HG02642 (cell line): ENCODE measurements at regions not wholly inside any gene's neighbourhood (a gene's known extent, or its start where the extent isn't known, plus 50 kb on each side); places are given as distances from the start of the nearest gene placed in this dataset.

Source experiments
- ATAC-seq: cut with Tn5 transposase; IDR thresholded peaks from one replicate; pipeline ENCODE4 v1.9.1; 2021; ENCODE audit warnings: mild to moderate bottlenecking; ENCODE audit not compliant: unreplicated experiment, poor library complexity

GRCh38 chr16:59719121-59719520 lies 985.0 kb upstream of the GOT2 start:
- no peak for ATAC-seq

GRCh38 chr16:59707436-59708226 lies 973.5 kb upstream of the GOT2 start:
- ATAC-seq = no peak

- ATAC-seq = no peak
Observed at GRCh38 chr16:59701963-59702930, 968.1 kb upstream of the GOT2 start.

DNA sequence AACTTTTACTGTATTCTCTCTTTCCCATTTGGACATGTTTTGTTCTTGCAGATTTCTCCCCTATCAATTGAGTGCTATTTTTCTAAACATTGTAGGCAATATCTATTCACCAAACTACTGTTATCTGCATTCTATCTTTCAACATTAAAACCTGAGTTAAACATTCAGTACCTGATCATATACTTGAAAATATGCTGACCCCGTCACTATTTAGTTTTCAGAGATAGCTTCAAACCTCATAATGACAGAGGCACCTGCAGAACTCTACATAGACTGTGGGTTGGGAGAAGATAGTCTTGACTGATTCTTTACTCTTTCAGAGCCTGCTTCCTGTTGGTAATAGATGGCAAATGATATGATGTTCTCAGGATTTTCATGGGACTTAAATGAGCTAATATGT lies 965.7 kb upstream of the GOT2 start:
- ATAC-seq = no peak

DNA sequence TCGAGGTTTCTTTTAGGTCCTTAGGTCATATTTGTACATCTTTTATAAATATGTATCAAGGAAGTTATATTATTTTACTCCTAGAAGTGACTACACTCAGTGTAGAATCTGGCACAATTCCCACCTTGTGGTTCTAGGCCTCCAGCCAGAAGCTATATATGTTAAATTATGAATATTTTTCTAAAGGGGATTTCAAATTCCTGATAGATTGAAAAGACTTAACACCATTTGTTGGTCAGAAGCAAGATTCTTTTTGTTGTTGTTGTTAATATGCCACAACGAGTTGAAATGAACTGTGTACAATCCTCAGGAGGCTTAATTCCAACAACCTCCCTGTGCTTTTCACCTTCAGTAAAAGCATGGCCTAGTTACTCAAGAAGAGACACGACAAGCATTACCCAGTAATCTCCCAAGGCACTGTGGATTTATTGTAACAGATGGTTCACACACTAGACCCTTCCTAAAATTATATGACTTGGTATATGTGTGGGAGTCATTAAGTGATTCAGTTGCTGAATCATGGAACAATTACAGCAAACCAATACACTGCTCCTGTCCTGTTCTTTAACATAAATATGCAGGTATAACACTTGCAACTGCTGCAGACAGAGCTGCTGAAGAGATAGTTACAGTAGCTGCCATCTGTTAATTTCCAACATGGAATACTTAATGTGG lies 964.4 kb upstream of the GOT2 start:
- ATAC-seq = no peak

- ATAC-seq = no peak
Observed at GRCh38 chr16:59697761-59698160, 963.6 kb upstream of the GOT2 start.

GRCh38 chr16:59697236-59697635 lies 963.1 kb upstream of the GOT2 start:
- no peak for ATAC-seq

DNA sequence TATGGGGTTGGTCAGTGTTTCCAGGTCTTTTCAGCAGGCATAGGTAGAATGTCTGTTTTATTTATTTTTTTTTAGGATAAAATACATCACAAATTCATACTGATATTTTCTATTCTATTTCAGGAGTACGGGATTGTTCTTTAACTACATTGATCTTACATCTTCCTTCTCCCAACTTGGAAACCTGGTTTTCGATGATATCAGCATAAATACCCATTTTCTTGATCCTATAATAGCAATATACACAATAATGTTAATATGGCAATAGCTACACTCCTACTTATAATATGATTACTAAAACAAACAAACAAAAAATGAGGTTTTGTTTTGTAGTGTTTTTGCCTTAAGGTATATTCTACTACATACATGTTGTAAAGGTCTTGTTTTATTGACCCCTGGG lies 962.4 kb upstream of the GOT2 start:
- no peak for ATAC-seq

DNA sequence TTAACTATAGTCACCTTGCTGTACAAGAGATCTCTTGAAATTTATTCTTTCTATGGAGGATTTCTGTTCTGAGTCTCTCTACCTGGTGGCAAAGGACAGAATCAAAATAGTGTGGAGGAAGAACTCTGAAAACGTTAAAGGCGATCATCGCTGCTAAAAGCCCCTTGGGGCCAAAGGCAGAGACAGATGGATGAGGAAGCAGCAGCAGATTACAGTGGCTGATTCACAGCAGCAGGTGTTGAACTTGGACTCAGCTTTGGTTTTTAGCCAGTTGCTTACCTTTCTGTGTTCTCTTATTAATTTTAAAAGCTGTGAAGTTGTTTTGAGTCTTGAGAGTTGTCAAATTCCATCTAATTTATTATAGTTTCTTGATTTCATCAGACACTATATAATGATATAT lies 956.1 kb upstream of the GOT2 start:
- no peak for ATAC-seq

DNA sequence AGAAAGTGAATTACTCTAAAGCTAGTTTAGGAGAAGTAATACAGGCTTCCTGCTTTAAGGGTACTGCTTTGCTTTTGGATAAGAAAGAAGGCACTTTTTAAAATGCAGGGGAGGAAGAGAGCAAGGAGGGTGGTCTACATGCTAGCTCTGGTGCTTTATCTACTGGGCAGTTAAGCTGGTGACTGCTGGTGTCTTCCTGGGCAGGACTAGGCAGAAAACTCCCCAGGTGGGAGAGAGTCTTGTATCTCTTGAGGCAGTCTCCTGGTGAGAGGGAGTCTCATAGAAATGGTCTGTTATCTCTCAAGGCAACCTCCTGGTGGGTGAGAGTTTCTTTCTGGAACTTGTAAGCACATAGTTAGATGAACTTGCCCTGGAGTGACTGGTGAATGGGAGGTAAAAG lies 953.9 kb upstream of the GOT2 start:
- ATAC-seq = no peak

- no peak for ATAC-seq
Observed at GRCh38 chr16:59686405-59686804, 952.3 kb upstream of the GOT2 start.

- ATAC-seq = no peak
Observed at GRCh38 chr16:59684911-59685310, 950.8 kb upstream of the GOT2 start.

DNA sequence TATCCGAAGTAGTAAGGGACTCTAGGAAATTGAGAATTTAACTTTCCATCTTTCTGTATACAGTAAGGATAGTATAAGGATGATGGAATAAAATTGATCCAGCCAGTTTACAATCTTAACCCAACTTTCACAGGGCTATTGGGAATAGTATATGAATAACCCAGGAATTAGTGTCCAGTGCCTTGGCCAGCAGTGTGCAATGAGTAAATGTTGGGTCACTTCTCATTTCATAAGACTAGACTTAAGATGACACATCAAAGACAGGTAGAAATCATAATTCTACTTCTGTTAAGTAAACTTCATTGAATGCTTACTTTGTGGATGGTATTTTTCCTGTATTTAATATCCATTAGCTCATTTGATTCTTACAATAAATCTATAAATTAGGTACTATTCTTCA lies 949.6 kb upstream of the GOT2 start:
- no peak for ATAC-seq

- ATAC-seq = no peak
Observed at GRCh38 chr16:59665618-59666220, 931.6 kb upstream of the GOT2 start.

- ATAC-seq = no peak
Observed at GRCh38 chr16:59658572-59658971, 924.5 kb upstream of the GOT2 start.

GRCh38 chr16:59655031-59655430 lies 920.9 kb upstream of the GOT2 start:
- no peak for ATAC-seq

- no peak for ATAC-seq
Observed at GRCh38 chr16:59654455-59654854, 920.3 kb upstream of the GOT2 start.

GRCh38 chr16:59651662-59652061 lies 917.5 kb upstream of the GOT2 start:
- no peak for ATAC-seq

- ATAC-seq = no peak
Observed at GRCh38 chr16:59645194-59645593, 911.1 kb upstream of the GOT2 start.

- ATAC-seq = no peak
Observed at GRCh38 chr16:59635674-59636073, 901.6 kb upstream of the GOT2 start.
